Renal pelvis (tissue), 1 donor: ENCODE measurements at regions not wholly inside any gene's neighbourhood (a gene's known extent, or its start where the extent isn't known, plus 50 kb on each side); places are given as distances from the start of the nearest gene placed in this dataset.

Experiments
- DNase-seq: peaks from one replicate; pipeline ENCODE4 v3.0.0-alpha.2; 2013

DNA sequence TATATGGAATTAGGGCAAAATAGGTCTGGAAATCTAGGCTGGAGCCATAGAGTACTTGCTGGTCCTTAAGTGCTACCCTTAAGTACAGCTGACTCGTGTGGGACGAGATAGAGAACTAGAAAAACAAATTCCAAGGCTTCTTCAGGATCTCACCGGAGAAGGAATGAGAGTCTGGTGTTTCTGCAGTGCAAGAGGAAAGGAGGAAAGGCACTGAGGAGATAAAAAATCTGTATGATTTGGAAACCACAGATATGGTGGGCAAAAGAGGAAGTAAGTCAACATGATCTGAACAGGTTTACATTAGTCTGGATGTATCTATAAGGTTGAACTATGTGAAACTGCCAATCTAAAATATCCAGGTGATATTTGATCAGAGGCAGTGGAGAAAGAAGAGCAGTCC lies 134.4 kb upstream of the SOX5 start:
- no peak for DNase-seq

DNA sequence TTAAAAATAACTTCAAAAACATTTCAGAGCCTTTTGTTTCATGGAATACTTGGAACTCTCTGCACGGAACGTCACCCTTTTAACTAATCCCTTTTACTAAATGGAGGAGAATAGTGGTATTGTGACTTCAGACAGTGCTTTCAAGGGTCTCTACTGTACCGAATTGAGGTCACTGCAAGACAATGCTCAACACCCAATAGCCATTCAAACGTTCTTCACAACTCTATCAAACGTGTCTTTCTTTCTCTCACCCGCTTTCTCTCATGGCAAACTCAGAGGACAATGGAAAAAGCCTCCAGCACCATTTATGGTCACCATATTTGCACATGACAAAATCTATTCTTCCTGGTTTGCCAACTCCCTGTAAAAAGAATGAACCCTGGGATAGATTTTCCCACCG lies 132.1 kb upstream of the SOX5 start:
- DNase-seq, result no peak

DNA sequence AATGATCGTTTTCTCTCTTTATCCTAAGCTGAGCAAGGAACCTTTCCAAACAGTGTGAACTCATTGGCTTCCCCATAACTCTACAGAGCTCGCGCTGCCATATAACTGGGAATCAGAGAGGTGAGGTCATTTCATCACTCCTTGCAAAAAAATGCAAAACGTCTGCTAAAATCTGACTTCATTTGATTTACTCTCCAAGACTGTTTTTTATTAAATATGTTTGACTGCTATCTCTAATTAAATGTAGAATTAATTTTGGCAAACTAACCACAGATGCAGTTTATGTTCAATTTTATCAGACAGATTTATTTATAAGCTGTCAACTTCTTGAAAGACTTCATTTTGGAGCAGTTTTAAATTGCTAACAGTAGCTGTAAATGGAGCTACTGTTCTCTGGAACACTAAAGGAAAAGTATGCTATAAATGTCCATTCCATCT lies 131.6 kb upstream of the SOX5 start:
- no peak for DNase-seq

DNA sequence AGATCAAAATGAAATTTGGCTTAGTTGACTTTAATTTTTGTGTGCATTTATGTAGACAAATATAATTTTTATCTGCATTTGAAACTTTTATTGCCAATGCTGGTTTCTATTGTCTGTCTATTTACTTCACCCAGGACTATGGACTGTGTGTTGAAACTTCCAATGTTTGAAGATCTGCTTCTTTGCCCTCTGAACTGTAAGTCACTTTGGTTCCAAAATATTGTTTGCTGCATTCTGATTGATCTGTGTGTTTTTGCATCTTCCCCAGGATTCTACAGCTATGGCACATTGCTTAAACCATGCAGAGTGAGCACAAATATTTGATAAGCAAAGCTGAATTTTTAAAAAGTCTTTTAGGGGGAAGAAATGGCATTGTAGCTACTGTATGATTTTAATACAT lies 131.0 kb upstream of the SOX5 start:
- no peak for DNase-seq

DNA sequence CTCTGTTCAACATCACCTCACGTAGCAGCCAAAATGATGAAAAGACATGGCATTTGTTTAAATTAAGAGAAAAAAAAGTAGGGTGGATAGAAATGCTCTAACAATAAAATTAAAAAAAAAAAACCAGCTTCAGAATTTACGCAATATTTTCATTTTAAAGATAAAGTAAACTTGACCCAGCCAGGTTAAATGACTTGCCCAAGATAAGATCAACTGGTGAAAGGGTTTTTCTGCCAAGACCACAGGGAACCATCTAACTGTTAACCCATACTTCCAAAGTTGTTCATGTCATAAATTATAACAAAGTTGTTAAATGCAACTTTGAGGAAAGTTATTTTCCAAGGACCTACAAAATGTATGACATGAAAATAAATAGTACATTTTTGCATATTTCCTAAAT lies 129.6 kb upstream of the SOX5 start:
- no peak for DNase-seq

DNA sequence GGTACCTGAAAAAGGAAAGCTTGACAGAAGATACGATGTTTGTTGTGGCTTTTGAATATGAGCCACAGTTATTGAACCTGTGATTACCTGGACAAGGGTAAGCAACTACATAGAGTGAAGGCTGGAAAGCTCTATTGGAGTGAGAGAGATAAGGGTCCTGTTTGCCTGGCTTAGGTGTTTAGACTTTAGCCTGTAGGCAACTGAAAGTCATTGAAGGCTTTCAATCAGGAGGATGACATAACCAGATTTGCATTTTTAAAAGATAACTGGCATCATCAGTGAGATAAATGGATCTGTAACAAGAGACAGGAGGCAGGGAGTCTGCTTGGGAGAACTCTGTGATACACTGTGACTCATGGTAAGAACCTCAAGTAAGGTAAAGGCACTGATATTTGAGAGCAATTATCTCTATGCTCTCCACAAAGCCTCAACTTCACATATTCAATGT lies 128.9 kb upstream of the SOX5 start:
- DNase-seq, result no peak

DNA sequence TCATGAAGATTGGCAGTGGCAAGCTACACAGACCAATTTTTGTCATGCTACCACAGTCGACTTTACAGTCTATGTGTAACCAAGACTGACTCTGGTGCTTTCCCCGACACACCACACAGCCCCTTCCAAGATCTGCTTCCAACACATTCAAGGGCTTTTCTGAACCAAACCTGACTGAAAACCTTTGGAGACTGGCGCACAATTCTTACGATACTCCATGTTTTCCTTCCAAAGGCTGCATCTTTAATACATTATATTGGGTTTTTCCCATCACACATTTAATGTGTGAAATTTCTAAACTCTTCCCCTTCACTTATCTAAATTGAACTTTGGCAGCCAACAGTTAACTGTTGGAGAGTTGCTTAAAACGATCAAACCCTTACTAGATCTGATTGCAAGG lies 127.7 kb upstream of the SOX5 start:
- DNase-seq, result no peak

DNA sequence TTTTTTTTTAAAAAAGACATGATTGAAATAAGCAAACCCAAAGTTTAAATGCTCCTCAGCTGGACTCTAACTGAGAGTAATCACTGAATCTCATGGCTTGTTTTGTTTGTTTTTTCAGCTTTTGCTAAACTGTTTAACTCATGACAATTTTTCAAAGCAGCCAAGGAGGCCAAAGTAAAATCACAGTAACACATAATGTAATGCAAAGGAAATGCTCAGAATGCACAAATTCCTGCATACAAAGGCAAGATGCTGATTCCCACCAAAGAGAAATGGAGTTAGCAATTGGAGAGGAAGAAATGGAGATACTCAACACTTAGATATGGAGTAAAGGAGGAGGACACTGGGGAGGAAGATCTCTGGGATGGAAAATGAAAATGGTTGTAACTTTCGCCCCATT lies 126.2 kb upstream of the SOX5 start:
- no peak for DNase-seq

DNA sequence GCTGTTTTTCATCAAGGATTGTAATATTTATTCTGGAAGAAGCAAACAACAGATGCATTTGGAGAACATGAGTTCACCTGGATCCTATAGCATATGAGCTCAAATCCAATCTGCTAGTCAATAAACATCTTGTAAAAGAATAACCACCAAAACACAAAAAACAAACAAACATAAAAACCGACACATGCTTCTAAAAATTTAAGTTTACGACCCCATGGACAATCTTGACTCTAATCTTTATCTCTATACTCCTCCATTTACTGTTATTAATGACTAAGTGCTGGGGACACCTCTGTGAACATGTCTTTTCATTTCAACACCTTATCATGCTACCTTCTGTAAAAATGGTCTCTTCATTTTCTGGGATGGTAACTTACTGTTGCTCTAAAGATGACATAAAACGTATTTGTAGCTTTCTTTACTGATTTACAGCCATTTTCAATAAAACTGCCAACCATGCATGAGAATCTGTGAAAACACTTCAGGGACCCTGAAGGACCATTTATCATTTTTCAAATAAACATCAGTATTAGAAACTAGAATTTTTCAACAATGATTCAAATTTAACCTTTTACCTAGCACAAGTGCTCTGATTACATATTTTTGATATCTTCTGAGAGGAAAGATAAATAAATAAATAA lies 123.8 kb upstream of the SOX5 start:
- DNase-seq, result no peak

DNA sequence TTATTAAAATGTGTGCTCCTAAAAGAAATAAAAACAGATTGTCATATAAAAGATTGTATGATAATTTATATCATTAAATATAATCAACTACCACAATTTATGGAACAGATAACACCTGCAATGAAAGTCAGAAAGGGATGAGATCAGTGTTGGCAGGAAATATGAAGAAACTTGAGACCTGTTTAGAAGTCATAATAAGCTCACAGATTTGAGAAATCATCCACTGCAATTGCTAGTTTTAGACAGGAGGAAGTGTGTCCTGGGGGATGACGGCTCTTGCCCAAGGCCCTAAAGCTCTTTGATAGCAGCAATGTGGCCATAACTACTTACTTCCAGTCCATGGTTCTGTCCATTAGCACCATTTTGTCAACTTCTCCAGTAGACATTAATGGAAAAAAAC lies 122.8 kb upstream of the SOX5 start:
- DNase-seq, result no peak

DNA sequence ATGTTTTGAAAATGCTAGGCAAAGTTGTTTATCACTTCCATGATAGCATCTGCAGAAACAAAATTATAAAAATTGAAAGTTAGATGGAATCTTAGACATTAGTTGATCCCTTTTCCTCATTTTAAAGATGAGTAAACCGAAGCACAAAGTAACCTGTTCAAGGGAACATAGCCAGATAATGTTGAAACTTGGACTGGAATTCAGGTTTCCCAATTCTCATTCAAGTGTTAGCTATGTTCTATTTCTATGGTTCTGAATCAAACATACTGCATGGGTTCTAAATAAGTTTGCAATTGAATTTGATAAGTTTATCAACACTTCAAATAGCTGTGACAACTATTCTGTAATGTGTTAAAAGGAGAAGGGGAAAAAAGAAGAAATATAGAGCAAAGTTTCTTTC lies 122.4 kb upstream of the SOX5 start:
- DNase-seq, result no peak

DNA sequence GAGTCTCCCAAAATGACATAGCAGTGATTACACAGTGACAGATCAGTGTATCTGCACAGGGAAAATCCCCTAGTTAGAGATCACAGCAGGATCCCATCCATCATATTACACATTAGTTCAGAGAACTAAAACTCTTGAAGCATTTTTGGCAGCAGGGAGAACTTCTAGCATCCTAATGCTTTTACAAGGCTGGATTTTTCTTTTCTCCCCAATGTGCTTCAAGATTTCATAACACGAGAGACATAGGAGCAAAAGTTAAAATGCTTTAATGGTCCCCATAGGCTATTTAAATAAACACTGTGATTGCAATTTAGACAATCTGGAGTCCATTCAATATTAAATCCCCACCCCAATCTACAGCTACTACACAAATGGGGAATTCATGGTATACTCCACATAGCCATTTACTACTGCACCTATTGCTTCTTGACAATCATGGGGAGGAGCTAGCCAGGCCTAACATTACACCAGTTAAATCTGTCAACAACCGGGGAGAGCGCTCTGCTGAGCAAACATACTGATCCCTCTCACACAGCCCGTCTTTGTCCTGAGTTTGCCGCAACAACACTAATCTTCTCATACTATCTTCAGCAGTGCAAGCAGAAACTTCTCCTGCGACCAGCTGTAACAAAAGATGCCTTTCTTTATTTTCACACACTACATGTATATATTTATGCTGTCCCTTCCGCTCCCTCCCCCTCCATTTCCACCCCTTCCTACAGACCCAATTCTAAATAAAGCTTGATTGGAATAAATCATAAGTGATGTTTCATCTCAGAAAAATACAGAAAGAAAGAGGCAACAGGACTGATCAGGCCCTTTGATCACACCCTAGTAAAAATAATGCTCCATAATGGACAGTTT lies 120.3 kb upstream of the SOX5 start:
- peak; percentile 30 for DNase-seq

DNA sequence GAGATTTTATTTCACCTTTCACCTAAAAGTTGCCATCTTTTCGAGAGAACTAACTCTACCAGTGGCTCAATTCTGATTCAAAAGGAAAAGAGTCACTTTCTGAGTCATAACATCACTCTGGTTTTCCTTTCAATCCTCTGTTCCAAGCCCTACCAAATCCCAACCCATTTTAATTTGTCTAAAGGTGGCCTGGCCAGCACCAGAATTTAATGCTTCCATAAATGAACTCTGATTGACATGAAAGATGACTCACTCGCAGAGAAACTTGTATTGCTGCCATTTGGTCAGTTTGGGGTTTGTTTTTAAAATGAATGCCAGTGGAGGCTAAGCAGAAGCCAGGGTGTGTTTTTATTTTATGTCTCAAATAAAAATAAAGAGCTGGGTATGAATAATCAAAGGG lies 117.4 kb upstream of the SOX5 start:
- no peak for DNase-seq

DNA sequence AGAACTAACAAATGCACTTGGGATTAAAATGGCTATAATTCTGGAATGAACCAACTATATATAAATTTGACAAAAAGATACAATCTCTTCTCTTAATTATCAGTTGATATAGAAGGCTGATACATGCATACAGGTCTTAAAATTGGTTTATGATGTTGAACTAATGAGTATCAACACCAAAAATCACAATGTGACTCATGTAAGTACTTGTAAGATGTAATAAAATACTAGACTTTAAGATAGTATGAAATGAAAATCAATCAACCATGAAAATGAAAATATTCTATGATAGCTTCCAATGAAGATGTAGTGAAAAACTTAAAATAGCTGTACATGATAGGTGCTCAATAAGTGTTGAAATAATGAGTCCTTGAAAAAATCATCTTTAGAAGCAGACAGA lies 116.6 kb upstream of the SOX5 start:
- DNase-seq, result no peak

DNA sequence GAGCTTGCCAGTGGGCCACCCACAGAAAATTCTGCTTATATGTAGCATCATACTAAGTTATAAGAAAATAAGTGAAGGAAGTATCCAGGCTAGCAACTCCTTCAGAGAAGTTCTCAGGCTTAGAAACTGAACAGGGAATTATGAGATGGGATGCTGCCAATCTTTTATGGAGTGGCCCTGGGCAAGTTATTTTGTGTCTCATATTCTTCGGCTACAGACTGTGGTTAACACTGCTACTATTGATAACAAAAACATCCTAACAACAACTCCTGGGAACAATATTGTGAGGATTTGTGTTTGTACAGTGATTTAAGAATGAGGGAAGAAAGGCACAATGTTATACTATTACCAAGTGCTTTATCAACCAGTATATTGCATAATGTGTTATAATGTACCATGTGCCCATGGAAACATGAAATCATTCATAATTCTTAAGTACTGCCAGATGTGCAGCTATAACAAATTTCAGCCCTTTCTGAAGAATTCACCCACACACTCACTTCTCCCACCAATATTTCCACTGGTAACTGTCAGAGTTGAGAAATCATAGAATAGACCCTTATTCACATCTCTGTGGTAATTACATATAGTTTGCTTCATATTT lies 113.3 kb upstream of the SOX5 start:
- no peak for DNase-seq

DNA sequence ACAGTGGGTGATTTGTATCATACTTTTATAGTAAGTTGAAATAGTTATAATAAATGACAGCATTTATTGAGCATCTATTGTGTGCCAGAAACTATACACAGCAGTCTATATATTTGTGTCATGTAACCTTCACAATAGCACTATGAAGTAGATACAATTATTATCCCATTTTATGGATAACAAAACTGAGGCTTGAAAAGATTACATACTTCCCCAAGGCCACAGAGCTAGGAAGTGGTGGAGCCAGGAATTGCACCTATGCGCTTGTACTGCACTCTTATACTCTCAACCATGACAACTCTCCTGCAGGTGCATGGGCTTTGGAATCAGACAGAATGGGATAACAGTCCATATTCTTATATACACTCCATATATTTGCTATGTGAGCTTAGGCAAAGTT lies 110.6 kb upstream of the SOX5 start:
- DNase-seq, result no peak

DNA sequence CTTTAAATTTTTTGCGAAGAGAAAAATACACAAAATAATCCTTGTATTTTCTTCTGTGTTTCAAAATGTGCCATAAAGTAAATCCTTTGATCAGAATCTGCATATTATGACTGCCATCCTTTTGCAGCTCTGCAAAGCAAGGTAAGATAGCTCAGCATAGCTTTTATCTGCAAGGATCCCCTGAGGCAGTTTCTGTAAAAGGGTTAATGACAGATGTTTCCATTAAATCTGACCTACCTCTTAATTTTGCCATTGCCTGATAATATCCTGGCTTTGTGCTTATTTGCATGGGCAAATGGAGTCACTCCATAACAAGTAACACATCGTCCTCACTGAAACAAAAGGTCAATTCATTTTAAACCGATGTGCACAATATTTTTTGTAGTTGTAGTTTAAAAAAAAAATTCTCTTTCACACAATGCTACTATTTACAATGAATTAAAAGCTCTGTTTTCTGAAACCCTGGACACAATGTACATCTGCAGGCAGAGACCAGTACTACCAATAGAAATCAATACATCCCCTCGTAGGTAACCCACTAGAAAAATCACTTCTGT lies 108.5 kb upstream of the SOX5 start:
- no peak for DNase-seq

DNA sequence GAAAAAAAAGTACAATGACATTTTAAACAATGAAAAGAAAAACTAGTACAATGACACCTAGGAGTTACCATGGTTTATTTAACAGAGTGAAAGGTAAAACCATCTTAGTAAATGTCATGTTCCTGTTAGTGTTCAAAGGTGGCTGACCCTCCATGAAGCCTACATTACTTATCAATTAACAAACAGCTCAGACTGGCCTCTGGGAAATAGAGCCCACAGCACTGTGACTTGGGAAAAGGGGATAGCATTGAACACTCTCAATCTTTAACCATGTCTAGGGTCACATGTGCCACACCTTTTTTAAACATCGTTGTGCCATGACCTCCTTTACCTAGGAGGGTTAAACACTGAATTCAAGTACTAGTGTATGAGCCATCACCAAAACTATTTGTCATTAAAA lies 106.3 kb upstream of the SOX5 start:
- no peak for DNase-seq

DNA sequence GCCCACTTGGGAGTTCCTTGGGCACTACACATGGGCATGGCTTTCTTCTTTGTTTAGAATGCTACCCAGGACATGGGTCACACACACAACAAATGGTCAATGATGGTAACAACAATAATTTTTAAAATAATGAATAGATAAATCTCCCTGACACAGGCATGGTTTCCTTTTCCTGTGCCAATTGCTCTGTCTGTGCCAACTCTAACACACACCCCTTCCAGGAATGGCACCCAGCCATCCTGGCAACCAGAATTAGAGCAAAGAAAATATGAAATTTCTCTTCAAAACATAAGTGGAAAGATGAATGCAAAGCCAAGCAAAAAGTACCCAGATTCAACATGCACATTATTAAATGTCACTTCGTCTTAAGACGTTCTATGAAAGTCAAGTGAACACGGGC lies 104.9 kb upstream of the SOX5 start:
- DNase-seq, result no peak

DNA sequence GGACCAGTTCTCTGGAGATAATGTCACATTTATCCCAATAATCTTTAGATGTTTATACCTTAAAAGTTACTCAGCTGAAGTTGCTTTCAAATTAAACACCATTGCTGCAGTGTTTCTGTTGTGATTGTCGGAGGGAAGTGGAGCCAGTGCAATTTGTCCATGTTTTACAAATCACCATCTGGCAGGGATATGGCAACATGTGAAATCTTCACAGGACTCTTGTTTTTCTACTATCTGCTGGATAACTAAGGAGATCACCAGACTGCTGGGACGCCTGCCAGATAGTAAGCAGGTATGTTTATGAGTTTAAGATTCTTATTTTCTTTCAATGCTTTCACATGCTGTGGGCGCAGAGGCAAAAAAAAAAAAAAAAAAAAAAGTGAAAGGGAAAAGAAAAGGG lies 100.3 kb upstream of the SOX5 start:
- DNase-seq, result no peak

DNA sequence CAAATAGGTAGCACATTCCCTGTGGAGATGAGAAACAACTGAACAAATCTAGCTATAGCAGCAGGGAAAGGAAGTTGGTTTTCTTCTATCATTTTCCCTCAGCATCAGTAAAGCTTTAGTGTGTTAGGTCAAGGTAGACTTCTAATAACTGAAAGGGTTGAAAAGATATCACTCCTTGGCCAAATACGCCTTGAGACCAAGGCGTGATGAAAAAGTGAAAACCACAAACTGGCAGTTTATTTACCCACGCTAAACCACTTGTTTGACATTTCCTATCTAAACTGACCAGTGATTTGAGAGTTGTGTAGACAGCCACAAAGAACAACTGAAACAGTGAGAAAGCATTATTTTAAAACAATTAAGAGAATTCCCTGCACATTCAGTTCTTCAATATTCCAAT lies 99.6 kb upstream of the SOX5 start:
- DNase-seq, result no peak

DNA sequence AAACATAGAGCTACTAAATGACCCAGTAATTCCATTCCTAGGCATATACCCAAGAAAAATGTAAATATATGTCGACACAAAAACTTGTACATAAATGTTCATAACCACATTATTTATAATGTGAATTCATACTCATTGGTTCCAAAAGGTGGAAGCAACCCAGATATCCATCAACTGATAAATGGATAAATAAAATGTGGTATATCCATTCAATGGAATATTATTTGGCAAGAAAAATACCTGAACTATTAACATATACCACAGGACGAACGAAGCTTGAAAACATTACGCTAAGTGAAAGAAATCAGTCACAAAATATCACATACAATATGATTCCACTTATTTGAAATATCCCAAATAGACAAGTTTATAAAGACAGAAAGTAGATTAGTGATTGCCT lies 99.0 kb upstream of the SOX5 start:
- DNase-seq, result no peak

DNA sequence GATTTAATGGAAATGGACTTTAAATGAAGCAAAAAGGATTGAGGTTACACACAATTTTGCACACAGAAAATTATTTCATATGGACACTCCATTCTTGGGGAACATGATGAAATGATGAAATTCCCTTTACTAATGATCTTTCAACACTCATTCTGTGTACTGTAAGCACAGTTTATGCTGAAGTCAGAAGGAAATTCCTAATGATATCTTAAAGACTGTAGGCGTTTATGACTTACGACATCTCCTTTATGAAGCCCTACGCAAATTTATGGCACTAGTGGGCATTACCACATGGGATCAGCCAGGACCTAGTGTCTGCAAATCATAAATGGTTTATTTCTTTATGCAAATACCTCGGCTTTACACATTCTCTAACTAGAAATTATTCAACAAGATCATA lies 97.9 kb upstream of the SOX5 start:
- DNase-seq, result no peak
